IMR-90 (cell line): ENCODE measurements at regions not wholly inside any gene's neighbourhood (a gene's known extent, or its start where the extent isn't known, plus 50 kb on each side); places are given as distances from the start of the nearest gene placed in this dataset.

Experiments
- ATAC-seq: fragments of 200-7000 bp; cut with Tn5 transposase; 2 replicates; pipeline ENCODE4 v1.9.1; 2020; ENCODE audit warnings: low read depth, mild to moderate bottlenecking, moderate library complexity
- BruUV-seq: library from RNA; stranded (reverse); fragments of 400-500 nt; replicated peaks from 2 replicates; lab custom pipeline; 2021; lab: Mats Ljungman, UMichigan
- CTCF ChIA-PET: fragments of 300-600 bp; formaldehyde crosslinking; extraction: SDS; loops from one replicate; lab custom pipeline; 2021; ENCODE audit warnings: antibody characterized with exemption; lab: Yijun Ruan, JAX
- POLR2A ChIA-PET: fragments of 300-600 bp; sonication (Branson Sonifier 250); formaldehyde crosslinking; loops from one replicate; lab custom pipeline; 2022; ENCODE audit warnings: antibody characterized with exemption; ENCODE audit not compliant: unreplicated experiment; lab: Charles Lee
- DNase-seq: peaks from one replicate; pipeline ENCODE4 v3.0.0; 2013
- H2AFZ ChIP-seq: replicated peaks from 2 replicates; pipeline ENCODE3; 2013; ENCODE audit warnings: low read length, mild to moderate bottlenecking; ENCODE audit not compliant: poor library complexity
- H2AK5ac ChIP-seq: 2 replicates; pipeline ENCODE4 v1.6.1; 2013; ENCODE audit warnings: low read depth, low read length, inconsistent platforms
- H2AK9ac ChIP-seq: replicated peaks from 2 replicates; pipeline ENCODE3; 2013; ENCODE audit warnings: mild to moderate bottlenecking, low read depth, low read length, moderate library complexity; ENCODE audit not compliant: poor library complexity
- H2BK120ac ChIP-seq: 2 replicates; pipeline ENCODE4 v1.6.1; 2013; ENCODE audit warnings: low read depth, low read length, inconsistent platforms
- H2BK15ac ChIP-seq: 3 replicates; pipeline ENCODE4 v1.6.1; 2013; ENCODE audit warnings: low read depth, low read length, inconsistent platforms
- H2BK20ac ChIP-seq: 2 replicates; pipeline ENCODE4 v1.6.1; 2013; ENCODE audit warnings: low read depth, mild to moderate bottlenecking, inconsistent platforms, low read length, moderate library complexity
- H2BK5ac ChIP-seq: 2 replicates; pipeline ENCODE4 v1.6.1; 2013; ENCODE audit warnings: mild to moderate bottlenecking, low read depth, low read length, inconsistent platforms; ENCODE audit not compliant: poor library complexity, severe bottlenecking
- H3K14ac ChIP-seq: replicated peaks from 2 replicates; pipeline ENCODE4 v1.6.1; 2013; ENCODE audit warnings: low read depth, low read length, inconsistent platforms
- H3K18ac ChIP-seq: 2 replicates; pipeline ENCODE4 v1.6.1; 2013; ENCODE audit warnings: low read depth, low read length, control low read depth
- H3K23ac ChIP-seq: 2 replicates; pipeline ENCODE4 v1.6.1; 2013; ENCODE audit warnings: low read depth, low read length, inconsistent platforms
- H3K27ac ChIP-seq: 2 replicates; pipeline ENCODE4 v1.5.1; 2013; ENCODE audit warnings: mild to moderate bottlenecking, control low read depth, low read length; ENCODE audit not compliant: insufficient read depth
- H3K27me3 ChIP-seq: 2 replicates; pipeline ENCODE4 v1.6.1; 2013; ENCODE audit warnings: low read length; ENCODE audit not compliant: control insufficient read depth, insufficient read depth
- H3K36me3 ChIP-seq: 2 replicates; pipeline ENCODE4 v1.6.1; 2013; ENCODE audit warnings: low read length, mixed read lengths; ENCODE audit not compliant: control insufficient read depth, insufficient read depth
- H3K4ac ChIP-seq: 2 replicates; pipeline ENCODE4 v1.6.1; 2013; ENCODE audit warnings: low read depth, low read length, inconsistent platforms
- H3K4me1 ChIP-seq: 2 replicates; pipeline ENCODE4 v1.6.1; 2013; ENCODE audit warnings: low read length, mixed read lengths; ENCODE audit not compliant: control insufficient read depth, insufficient read depth
- H3K4me2 ChIP-seq: 2 replicates; pipeline ENCODE4 v1.6.1; 2013; ENCODE audit warnings: low read depth, mild to moderate bottlenecking, control low read depth, low read length, moderate library complexity
- H3K4me3 ChIP-seq: 2 replicates; pipeline ENCODE4 v1.5.1; 2013; ENCODE audit warnings: low read depth, mild to moderate bottlenecking, control low read depth, low read length, moderate library complexity; ENCODE audit not compliant: insufficient read depth
- H3K56ac ChIP-seq: 2 replicates; pipeline ENCODE4 v1.6.1; 2013; ENCODE audit warnings: low read length, inconsistent platforms; ENCODE audit not compliant: insufficient read depth; ENCODE audit errors: extremely low read depth
- H3K79me1 ChIP-seq, 2 experiments: 2 replicates each; pipeline ENCODE4 v1.6.1; 2013; ENCODE audit warnings: low read length in 2 of 2, inconsistent platforms in 1 of 2, low read depth in 1 of 2
- H3K9ac ChIP-seq: 2 replicates; pipeline ENCODE4 v1.6.1; 2013; ENCODE audit warnings: low read depth, low read length, control low read depth
- H3K9me1 ChIP-seq: 2 replicates; pipeline ENCODE4 v1.6.1; 2013; ENCODE audit warnings: low read length, inconsistent platforms; ENCODE audit not compliant: insufficient read depth
- H3K9me3 ChIP-seq: 2 replicates; pipeline ENCODE4 v1.6.1; 2013; ENCODE audit warnings: low read length; ENCODE audit not compliant: control insufficient read depth, insufficient read depth
- H4K20me1 ChIP-seq: 2 replicates; pipeline ENCODE4 v1.6.1; 2013; ENCODE audit warnings: low read length, inconsistent platforms; ENCODE audit not compliant: insufficient read depth
- H4K5ac ChIP-seq: 2 replicates; pipeline ENCODE4 v1.6.1; 2013; ENCODE audit warnings: mild to moderate bottlenecking, low read depth, low read length, control low read depth
- H4K8ac ChIP-seq, 2 experiments: 2 replicates each; pipeline ENCODE4 v1.6.1; 2013; ENCODE audit warnings: low read depth in 2 of 2, low read length in 2 of 2, control low read depth in 1 of 2, inconsistent platforms in 1 of 2
- H4K91ac ChIP-seq: 2 replicates; pipeline ENCODE4 v1.6.1; 2013; ENCODE audit warnings: low read depth, low read length, inconsistent platforms; ENCODE audit not compliant: insufficient read depth
- BHLHE40 ChIP-seq: fragments of 150-350 bp; IDR thresholded peaks from 2 replicates; pipeline ENCODE4 v1.6.1; 2016; ENCODE audit warnings: mild to moderate bottlenecking, low read depth, low read length
- CEBPB ChIP-seq: IDR thresholded peaks from 2 replicates; pipeline ENCODE4 v1.6.1; 2012; ENCODE audit warnings: low read depth, low read length, improper control_type of control experiment
- CHD1 ChIP-seq: IDR thresholded peaks from 2 replicates; pipeline ENCODE4 v1.6.1; 2012; ENCODE audit warnings: low read depth, low read length, improper control_type of control experiment
- CTCF ChIP-seq: conservative IDR thresholded peaks from 2 replicates; pipeline ENCODE4 v1.5.1; 2012; ENCODE audit warnings: mild to moderate bottlenecking, low read depth, low read length, improper control_type of control experiment
- ELK1 ChIP-seq: fragments of 150-350 bp; IDR thresholded peaks from 2 replicates; pipeline ENCODE4 v1.6.1; 2016; ENCODE audit warnings: low read depth, mild to moderate bottlenecking, low read length, moderate library complexity, borderline replicate concordance
- FOS ChIP-seq: fragments of 150-350 bp; IDR thresholded peaks from 2 replicates; pipeline ENCODE4 v1.6.1; 2016; ENCODE audit warnings: low read depth, low read length
- MAFK ChIP-seq: IDR thresholded peaks from 2 replicates; pipeline ENCODE4 v1.6.1; 2012; ENCODE audit warnings: low read depth, low read length, improper control_type of control experiment
- MAZ ChIP-seq: IDR thresholded peaks from 2 replicates; pipeline ENCODE4 v1.6.1; 2012; ENCODE audit warnings: low read depth, mild to moderate bottlenecking, low read length, improper control_type of control experiment, moderate library complexity, borderline replicate concordance
- MXI1 ChIP-seq: IDR thresholded peaks from 2 replicates; pipeline ENCODE4 v1.6.1; 2012; ENCODE audit warnings: low read depth, mild to moderate bottlenecking, low read length, moderate library complexity, borderline replicate concordance
- NFE2L2 ChIP-seq: fragments of 150-350 bp; IDR thresholded peaks from 2 replicates; pipeline ENCODE4 v1.6.1; 2016; ENCODE audit warnings: low read depth, mild to moderate bottlenecking, low read length
- POLR2A ChIP-seq: IDR thresholded peaks from 2 replicates; pipeline ENCODE4 v1.6.1; 2012; ENCODE audit warnings: mild to moderate bottlenecking, low read depth, low read length
- RAD21 ChIP-seq: IDR thresholded peaks from 2 replicates; pipeline ENCODE4 v1.6.1; 2012; ENCODE audit warnings: low read length, improper control_type of control experiment
- RCOR1 ChIP-seq: IDR thresholded peaks from 2 replicates; pipeline ENCODE4 v1.6.1; 2012; ENCODE audit warnings: mild to moderate bottlenecking, low read length, improper control_type of control experiment; ENCODE audit not compliant: insufficient replicate concordance
- RFX5 ChIP-seq: IDR thresholded peaks from 2 replicates; pipeline ENCODE4 v1.8.0; 2012; ENCODE audit warnings: low read depth, mild to moderate bottlenecking, low read length, moderate library complexity
- SMC3 ChIP-seq: fragments of 150-350 bp; IDR thresholded peaks from 2 replicates; pipeline ENCODE4 v1.6.1; 2016; ENCODE audit warnings: low read depth, mild to moderate bottlenecking, antibody characterized with exemption, low read length, moderate library complexity
- USF2 ChIP-seq: fragments of 150-350 bp; IDR thresholded peaks from 2 replicates; pipeline ENCODE4 v1.6.1; 2017; ENCODE audit warnings: mild to moderate bottlenecking, antibody characterized with exemption, low read length, low read depth
- WGBS, 2 experiments: methylation state at CpG; one replicate each; pipeline versions ENCODE4 v1.1.5 to v1.1.7; 2013; ENCODE audit warnings: missing lambda C conversion rate in 2 of 2; ENCODE audit not compliant: insufficient read length in 1 of 2; ENCODE audit errors: extremely low coverage in 2 of 2; 5-methylcytosine and 5-hydroxymethylcytosine counted together
- dilution Hi-C: fragments of 300-500 bp; cut with HindIII; formaldehyde crosslinking; loops from one replicate; pipeline ENCODE4 v1.14.3; 2018; ENCODE audit warnings: low sequenced_read_pairs; ENCODE audit not compliant: unreplicated experiment
- in situ Hi-C: fragments of 300-500 bp; cut with MboI; formaldehyde crosslinking; loops from 3 replicates; pipeline ENCODE4 v1.14.3; 2019; ENCODE audit warnings: low sequenced_read_pairs, inconsistent platforms, mixed read lengths
- intact Hi-C: fragments of 100-400 bp; cut with micrococcal nuclease; formaldehyde crosslinking; loops from 2 replicates; pipeline ENCODE4 v1.10.0; 2022

- no TSS peak for BruUV-seq
- Histone ChIP-seq H4K91ac (no peak overlapping the region), H4K20me1 (no peaks in the 10 kb centered on the region), H2BK20ac (no peak overlapping the region), H2BK120ac (no peak overlapping the region), H3K14ac (peak overlapping the region; percentile 46; the same call in 1 of the 2 replicates), H2AK5ac (no peak overlapping the region), H4K8ac (no peak overlapping the region), H3K79me1 (no peaks in the 10 kb centered on the region), H3K36me3 (no peaks in the 10 kb centered on the region), H4K5ac (no peak overlapping the region), H2AFZ (no peak overlapping the region), H3K23ac (no peak overlapping the region), H2BK5ac (no peak overlapping the region), H3K9me3 (no peaks in the 10 kb centered on the region), H3K4ac (no peak overlapping the region), H2AK9ac (no peak overlapping the region), H3K4me1 (peaks cover 9% of the 10 kb centered on the region), H3K9me1 (0 out of 2 replicates have a peak, but pooled peaks cover 2% of the 10 kb centered on the region), H3K9ac (no peak overlapping the region), H3K4me3 (no peak overlapping the region), H3K56ac (no peak overlapping the region), H2BK15ac (0 out of 3 replicates have a peak overlapping the region, but pooled peaks have one; percentile 20), H3K27me3 (no peaks in the 10 kb centered on the region), H3K18ac (no peak overlapping the region), H3K4me2 (no peak overlapping the region), H3K27ac (no peak overlapping the region)
- ChIA-PET POLR2A (no interaction called here), CTCF (no interaction called here)
- dilution Hi-C loops, result no loop called here
- peak; percentile 35 for DNase-seq
- WGBS, 2 experiments, result no CpG with 5 or more reads among the region's 2 CpGs
- in situ Hi-C loops, result no loop called here
- no peak for ATAC-seq
- intact Hi-C loops, result no loop called here
- no peak for TF ChIP-seq MAFK
- no peak for TF ChIP-seq USF2
- no peak for TF ChIP-seq RFX5
- no peak for TF ChIP-seq CTCF
- TF ChIP-seq POLR2A, result no peak
- no peak for TF ChIP-seq SMC3
- TF ChIP-seq MAZ, result no peak
- TF ChIP-seq FOS, result no peak
- TF ChIP-seq BHLHE40, result no peak
- TF ChIP-seq CEBPB, result no peak
- TF ChIP-seq CHD1, result no peak
- no peak for TF ChIP-seq RAD21
- TF ChIP-seq NFE2L2, result no peak
- no peak for TF ChIP-seq ELK1
- no peak for TF ChIP-seq RCOR1
- no peak for TF ChIP-seq MXI1
Measured at GRCh38 chr12:67795236-67795635, 146.7 kb downstream of the DYRK2 start.
